ENCODE measurements at regions not wholly inside any gene's neighbourhood (a gene's known extent, or its start where the extent isn't known, plus 50 kb on each side); places are given as distances from the start of the nearest gene placed in this dataset.
"Not testable (repeated sequence)": the region's sequence is repeated elsewhere in the genome, so short reads cannot be mapped to it uniquely, and the experiment has no call there.

DNA sequence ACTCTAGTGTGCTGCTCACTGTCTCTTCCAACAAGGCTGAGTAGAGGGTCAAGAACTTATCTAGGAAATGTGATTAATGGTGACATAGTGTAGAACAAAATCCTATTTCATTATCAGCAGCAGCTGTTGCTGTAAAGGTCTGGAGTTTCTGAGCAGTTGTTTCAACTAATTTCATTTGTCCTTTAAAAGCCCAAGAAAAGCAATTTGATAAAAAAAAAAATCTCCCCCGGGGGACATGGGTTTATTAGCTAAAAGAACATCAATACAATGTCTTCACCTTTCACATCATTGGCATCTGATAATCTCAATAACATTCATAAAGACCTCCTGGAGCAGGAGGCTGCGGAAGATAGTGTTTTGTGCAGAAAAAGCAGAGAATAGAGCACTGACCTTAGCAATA is 468.1 kb downstream of the KCTD16 start:
- no peak for DNase-seq (ENCODE audit: extremely low spot score in 2 of 2)
- H3K27ac ChIP-seq: no peak overlapping the region
- no peaks in the 10 kb centered on the region for H3K36me3 ChIP-seq
- H3K27me3 ChIP-seq: no peaks in the 10 kb centered on the region
- no peak overlapping the region for H3K4me3 ChIP-seq
- intact Hi-C loops (cut with DNase I): no loop called here
- TF ChIP-seq POLR2A (IDR thresholded peaks at IDR 0.05): no peak
- TF ChIP-seq, protein P1, sequence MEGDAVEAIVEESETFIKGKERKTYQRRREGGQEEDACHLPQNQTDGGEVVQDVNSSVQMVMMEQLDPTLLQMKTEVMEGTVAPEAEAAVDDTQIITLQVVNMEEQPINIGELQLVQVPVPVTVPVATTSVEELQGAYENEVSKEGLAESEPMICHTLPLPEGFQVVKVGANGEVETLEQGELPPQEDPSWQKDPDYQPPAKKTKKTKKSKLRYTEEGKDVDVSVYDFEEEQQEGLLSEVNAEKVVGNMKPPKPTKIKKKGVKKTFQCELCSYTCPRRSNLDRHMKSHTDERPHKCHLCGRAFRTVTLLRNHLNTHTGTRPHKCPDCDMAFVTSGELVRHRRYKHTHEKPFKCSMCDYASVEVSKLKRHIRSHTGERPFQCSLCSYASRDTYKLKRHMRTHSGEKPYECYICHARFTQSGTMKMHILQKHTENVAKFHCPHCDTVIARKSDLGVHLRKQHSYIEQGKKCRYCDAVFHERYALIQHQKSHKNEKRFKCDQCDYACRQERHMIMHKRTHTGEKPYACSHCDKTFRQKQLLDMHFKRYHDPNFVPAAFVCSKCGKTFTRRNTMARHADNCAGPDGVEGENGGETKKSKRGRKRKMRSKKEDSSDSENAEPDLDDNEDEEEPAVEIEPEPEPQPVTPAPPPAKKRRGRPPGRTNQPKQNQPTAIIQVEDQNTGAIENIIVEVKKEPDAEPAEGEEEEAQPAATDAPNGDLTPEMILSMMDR (IDR thresholded peaks at IDR 0.05): no peak
- TF ChIP-seq POLR2AphosphoS5 (IDR thresholded peaks at IDR 0.05; ENCODE audit: insufficient read depth in 1 of 2, low read depth in 1 of 2): no peak
- H3K4me1 ChIP-seq: no peaks in the 10 kb centered on the region
- no peaks in the 10 kb centered on the region for H3K9me3 ChIP-seq

DNA sequence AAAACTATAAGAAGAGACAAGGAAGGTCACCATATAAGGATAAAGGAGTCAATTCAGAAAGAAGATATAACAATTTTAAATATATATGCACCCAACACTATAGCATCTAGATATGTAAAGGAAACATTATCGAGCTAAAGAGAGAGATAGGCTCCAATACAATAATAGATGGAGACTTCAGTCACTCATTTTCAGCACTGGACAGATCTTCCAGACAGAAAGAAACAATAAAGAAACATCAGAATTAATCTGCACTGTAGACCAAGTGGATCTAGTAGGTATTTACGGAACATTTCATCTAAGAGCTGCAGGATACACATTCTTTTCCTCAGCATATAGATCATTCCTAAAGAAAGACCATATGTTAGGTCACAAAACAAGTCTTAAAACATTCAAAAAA is 463.5 kb downstream of the KCTD16 start:
- DNase-seq (ENCODE audit: extremely low spot score in 2 of 2): no peak
- intact Hi-C loops (cut with DNase I): no loop called here
- no peak overlapping the region for H3K27ac ChIP-seq
- no peaks in the 10 kb centered on the region for H3K4me1 ChIP-seq
- no peaks in the 10 kb centered on the region for H3K36me3 ChIP-seq
- no peaks in the 10 kb centered on the region for H3K9me3 ChIP-seq
- no peak overlapping the region for H3K4me3 ChIP-seq
- H3K27me3 ChIP-seq: no peaks in the 10 kb centered on the region
- no peak for TF ChIP-seq POLR2A (IDR thresholded peaks at IDR 0.05)

DNA sequence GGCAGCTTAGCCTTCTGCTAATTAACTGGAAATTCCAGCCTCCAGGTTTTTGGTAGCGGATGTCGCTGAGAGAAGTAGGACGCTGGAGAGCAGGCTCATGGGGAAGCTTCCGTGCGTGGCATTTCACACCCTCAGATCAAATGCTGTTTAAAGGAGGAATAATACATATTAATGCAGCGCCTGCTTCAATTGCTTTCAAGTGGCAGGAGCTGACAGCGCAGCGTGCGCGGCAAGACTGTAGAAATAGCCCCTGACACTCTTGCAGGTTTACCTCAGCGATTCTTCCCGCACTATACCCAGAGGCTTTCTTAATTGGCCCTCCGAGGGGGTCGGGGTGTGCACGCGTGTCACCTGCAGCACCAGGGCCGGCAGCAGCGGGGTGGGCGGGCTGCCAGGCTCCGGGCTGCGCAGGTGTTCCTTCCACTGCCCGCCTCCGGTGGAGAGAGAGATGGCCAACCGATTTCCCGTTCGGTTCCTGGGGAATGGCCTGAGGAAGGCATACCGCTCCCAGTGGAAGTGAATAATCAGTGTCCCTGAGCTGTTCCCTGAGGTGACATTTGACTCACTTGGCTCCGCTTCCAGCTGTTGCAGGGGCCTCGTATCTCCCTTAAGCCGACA is 427.9 kb downstream of the KCTD16 start:
- DNase-seq (ENCODE audit: extremely low spot score in 2 of 2): no peak
- H3K9me3 ChIP-seq: no peaks in the 10 kb centered on the region
- H3K4me1 ChIP-seq: peaks cover 5% of the 10 kb centered on the region
- H3K27ac ChIP-seq: no peak overlapping the region
- TF ChIP-seq POLR2AphosphoS5 (IDR thresholded peaks at IDR 0.05; ENCODE audit: insufficient read depth in 1 of 2, low read depth in 1 of 2): no peak
- no peak for TF ChIP-seq POLR2A (IDR thresholded peaks at IDR 0.05)
- TF ChIP-seq, protein P1 (IDR thresholded peaks at IDR 0.05): no peak
- H3K4me3 ChIP-seq: no peak overlapping the region
- H3K27me3 ChIP-seq: no peaks in the 10 kb centered on the region
- no peaks in the 10 kb centered on the region for H3K36me3 ChIP-seq
- intact Hi-C loops (cut with DNase I): no loop called here

DNA sequence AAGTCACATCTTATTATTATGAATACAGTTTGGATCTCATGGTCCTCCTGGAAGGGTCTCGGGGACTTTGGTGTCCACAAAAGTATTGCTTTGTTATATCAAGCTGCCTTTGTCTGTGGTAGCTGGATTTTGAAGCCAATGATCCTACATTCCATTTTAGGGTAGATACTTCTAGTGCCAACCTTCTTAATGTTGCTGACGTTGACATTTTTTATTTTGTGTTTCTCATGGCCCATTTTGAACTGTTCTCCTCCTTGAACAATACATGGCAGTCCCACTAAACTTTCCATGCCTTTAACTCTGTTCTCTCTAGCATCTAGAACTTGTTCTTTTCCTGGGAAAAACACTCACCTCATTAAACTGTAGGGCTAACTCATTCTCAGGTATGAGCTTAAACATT is 425.8 kb downstream of the KCTD16 start:
- no peak for TF ChIP-seq POLR2A (IDR thresholded peaks at IDR 0.05)
- TF ChIP-seq POLR2AphosphoS5 (IDR thresholded peaks at IDR 0.05; ENCODE audit: insufficient read depth in 1 of 2, low read depth in 1 of 2): no peak
- TF ChIP-seq, protein P1 (IDR thresholded peaks at IDR 0.05): no peak

DNA sequence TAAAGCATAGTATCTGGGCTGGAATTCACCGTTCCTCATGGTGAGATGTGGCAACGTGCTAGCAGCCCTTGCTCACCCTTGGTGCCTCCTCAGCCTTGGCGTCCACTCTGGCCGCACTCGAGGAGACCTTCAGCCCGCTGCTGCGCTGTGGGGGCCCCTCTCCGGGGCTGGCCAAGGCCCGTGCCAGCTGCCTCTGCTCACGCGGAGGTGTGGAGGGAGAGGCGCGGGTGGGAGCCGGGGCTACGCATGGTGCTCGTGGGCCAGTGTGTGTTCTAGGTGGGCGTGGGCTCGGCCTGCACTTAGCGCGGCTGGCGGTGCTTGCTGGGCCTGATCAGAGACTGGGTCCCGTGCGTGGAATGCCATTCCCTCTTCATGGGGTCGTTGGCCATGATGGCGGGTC is 424.2 kb downstream of the KCTD16 start:
- intact Hi-C loops (cut with DNase I): no loop called here
- Histone ChIP-seq H3K27ac (no peak overlapping the region), H3K9me3 (no peaks in the 10 kb centered on the region), H3K4me3 (no peak overlapping the region), H3K4me1 (peaks cover 5% of the 10 kb centered on the region), H3K27me3 (no peaks in the 10 kb centered on the region), H3K36me3 (no peaks in the 10 kb centered on the region)
- no peak for DNase-seq (ENCODE audit: extremely low spot score in 2 of 2)
- TF ChIP-seq, protein P1 (IDR thresholded peaks at IDR 0.05): no peak
- TF ChIP-seq POLR2A (IDR thresholded peaks at IDR 0.05): no peak
- no peak for TF ChIP-seq POLR2AphosphoS5 (IDR thresholded peaks at IDR 0.05; ENCODE audit: insufficient read depth in 1 of 2, low read depth in 1 of 2)

More for the DNA sequence above, 425.8 kb downstream of the KCTD16 start:
- no peak overlapping the region for H3K4me3 ChIP-seq
- no peaks in the 10 kb centered on the region for H3K9me3 ChIP-seq
- H3K27me3 ChIP-seq: no peaks in the 10 kb centered on the region
- intact Hi-C loops (cut with DNase I): no loop called here
- H3K36me3 ChIP-seq: no peaks in the 10 kb centered on the region
- H3K27ac ChIP-seq: no peak overlapping the region
- H3K4me1 ChIP-seq: peaks cover 5% of the 10 kb centered on the region
- no peak for DNase-seq (ENCODE audit: extremely low spot score in 2 of 2)

DNA sequence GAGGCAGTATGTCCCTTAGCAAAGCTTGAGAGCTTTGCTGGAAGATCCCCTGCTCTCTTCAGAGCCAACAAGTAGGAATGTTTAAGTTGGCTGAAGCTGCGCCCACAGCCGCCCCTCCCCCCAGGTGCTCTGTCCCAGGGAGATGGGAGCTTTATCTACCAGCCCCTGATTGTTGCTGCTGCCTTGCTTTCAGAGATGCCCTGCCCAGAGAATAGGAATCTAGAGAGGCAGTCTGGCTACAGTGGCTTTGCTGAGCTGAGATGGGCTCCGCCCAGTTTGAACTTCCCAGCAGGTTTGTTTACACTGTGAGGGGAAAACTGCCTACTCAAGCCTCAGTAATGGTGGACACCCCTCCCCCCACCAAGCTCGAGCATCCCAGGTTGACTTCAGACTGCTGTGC is 423.6 kb downstream of the KCTD16 start:
- H3K4me3 ChIP-seq; H3K4me1 ChIP-seq; H3K36me3 ChIP-seq; intact Hi-C loops (cut with DNase I); H3K27me3 ChIP-seq; DNase-seq (ENCODE audit: extremely low spot score in 2 of 2); H3K9me3 ChIP-seq; H3K27ac ChIP-seq: not testable (repeated sequence)

All from vagina (tissue), 2 donors.